WTC11 (cell line): ENCODE measurements at regions not wholly inside any gene's neighbourhood (a gene's known extent, or its start where the extent isn't known, plus 50 kb on each side); places are given as distances from the start of the nearest gene placed in this dataset.

Experiments
- ATAC-seq: fragments of 200-7000 bp; cut with Tn5 transposase; 2 replicates; pipeline ENCODE4 v1.10.0; 2021; ENCODE audit warnings: mild to moderate bottlenecking, moderate library complexity
- CTCF ChIA-PET: fragments of 300-600 bp; sonication (Branson Sonifier 250); formaldehyde crosslinking; loops from one replicate; lab custom pipeline; 2021; ENCODE audit warnings: antibody characterized with exemption; lab: Charles Lee
- POLR2A ChIA-PET: fragments of 350-600 bp; sonication (Branson Sonifier 250); formaldehyde crosslinking; loops from one replicate; lab custom pipeline; 2021; ENCODE audit warnings: antibody characterized with exemption; lab: Charles Lee
- DNase-seq: peaks from one replicate; pipeline ENCODE4 v3.0.0; 2021; ENCODE audit warnings: low spot score
- H3K27ac Mint-ChIP-seq: 2 replicates; pipeline ENCODE4 v1.8.0; 2021; ENCODE audit warnings: mixed read lengths
- H3K27me3 Mint-ChIP-seq: 2 replicates; pipeline ENCODE4 v1.8.0; 2021; ENCODE audit warnings: low read depth, mild to moderate bottlenecking, moderate library complexity, mixed read lengths
- H3K36me3 Mint-ChIP-seq: 2 replicates; pipeline ENCODE4 v1.8.0; 2021; ENCODE audit warnings: mixed read lengths
- H3K4me1 Mint-ChIP-seq: 2 replicates; pipeline ENCODE4 v1.8.0; 2022; ENCODE audit warnings: mixed read lengths
- H3K4me3 Mint-ChIP-seq: 2 replicates; pipeline ENCODE4 v1.8.0; 2021; ENCODE audit warnings: mild to moderate bottlenecking, moderate library complexity, mixed read lengths
- H3K9me3 Mint-ChIP-seq: 2 replicates; pipeline ENCODE4 v1.8.0; 2021; ENCODE audit warnings: mixed read lengths
- CREM ChIP-seq: sonication (generic); formaldehyde crosslinking; IDR thresholded peaks from 2 replicates; pipeline ENCODE4 v1.8.1; 2022; ENCODE audit warnings: mild to moderate bottlenecking, missing genetic modification reagents, moderate library complexity
- EMX1 ChIP-seq: fragments of 250-450 bp; sonication (Bioruptor Pico); IDR thresholded peaks from 2 replicates; pipeline ENCODE4 v1.8.0; 2021; ENCODE audit warnings: mild to moderate bottlenecking
- GRHL2 ChIP-seq: fragments of 250-450 bp; sonication (Bioruptor Pico); IDR thresholded peaks from 2 replicates; pipeline ENCODE4 v1.8.0; 2022; ENCODE audit warnings: mild to moderate bottlenecking, moderate library complexity; ENCODE audit not compliant: insufficient replicate concordance, severe bottlenecking
- MXD4 ChIP-seq: fragments of 250-450 bp; sonication (Bioruptor Pico); IDR thresholded peaks from 2 replicates; pipeline ENCODE4 v1.8.0; 2021; ENCODE audit warnings: mild to moderate bottlenecking, moderate library complexity, borderline replicate concordance
- MYBL2 ChIP-seq: sonication (generic); formaldehyde crosslinking; IDR thresholded peaks from 2 replicates; pipeline ENCODE4 v1.8.1; 2023; ENCODE audit warnings: mild to moderate bottlenecking, moderate library complexity, missing genetic modification reagents
- NFATC4 ChIP-seq: fragments of 250-450 bp; sonication (Bioruptor Pico); IDR thresholded peaks from 2 replicates; pipeline ENCODE4 v1.9.0; 2021; ENCODE audit warnings: mild to moderate bottlenecking
- NR2C2 ChIP-seq: sonication (generic); formaldehyde crosslinking; IDR thresholded peaks from 2 replicates; pipeline ENCODE4 v1.8.0; 2022; ENCODE audit warnings: mild to moderate bottlenecking, missing genetic modification reagents
- PRDM15 ChIP-seq: sonication (generic); formaldehyde crosslinking; IDR thresholded peaks from 2 replicates; pipeline ENCODE4 v1.8.0; 2022; ENCODE audit warnings: missing genetic modification reagents
- RELA ChIP-seq: sonication (generic); formaldehyde crosslinking; IDR thresholded peaks from 2 replicates; pipeline ENCODE4 v1.8.1; 2022; ENCODE audit warnings: missing genetic modification reagents, mild to moderate bottlenecking, borderline replicate concordance
- SP1 ChIP-seq: sonication (generic); formaldehyde crosslinking; conservative IDR thresholded peaks from 2 replicates; pipeline ENCODE4 v1.8.1; 2022; ENCODE audit warnings: missing genetic modification reagents
- TCF7 ChIP-seq: sonication (generic); formaldehyde crosslinking; IDR thresholded peaks from 2 replicates; pipeline ENCODE4 v1.8.0; 2022; ENCODE audit warnings: mild to moderate bottlenecking, low read depth, missing genetic modification reagents, moderate library complexity
- TP53 ChIP-seq: sonication (generic); formaldehyde crosslinking; IDR thresholded peaks from 2 replicates; pipeline ENCODE4 v1.8.1; 2023; ENCODE audit warnings: mild to moderate bottlenecking, missing genetic modification reagents
- ZBTB21 ChIP-seq: sonication (generic); formaldehyde crosslinking; IDR thresholded peaks from 2 replicates; pipeline ENCODE4 v1.8.1; 2023; ENCODE audit warnings: mild to moderate bottlenecking, missing genetic modification reagents, borderline replicate concordance
- ZNF232 ChIP-seq: sonication (generic); formaldehyde crosslinking; IDR thresholded peaks from 2 replicates; pipeline ENCODE4 v1.8.0; 2022; ENCODE audit warnings: mild to moderate bottlenecking, missing genetic modification reagents
- ZNF671 ChIP-seq: fragments of 250-450 bp; sonication (Bioruptor Pico); IDR thresholded peaks from 2 replicates; pipeline ENCODE4 v1.8.0; 2021; ENCODE audit warnings: mild to moderate bottlenecking
- TF ChIP-seq, protein P1 (sequence below): sonication (generic); formaldehyde crosslinking; IDR thresholded peaks from 2 replicates; pipeline ENCODE4 v1.8.0; 2023; ENCODE audit warnings: missing genetic modification reagents
- TF ChIP-seq, protein P2 (sequence below): sonication (generic); formaldehyde crosslinking; IDR thresholded peaks from 2 replicates; pipeline ENCODE4 v1.8.1; 2023; ENCODE audit warnings: mild to moderate bottlenecking, missing genetic modification reagents, borderline replicate concordance
- TF ChIP-seq, protein P3 (sequence below): sonication (generic); formaldehyde crosslinking; IDR thresholded peaks from 2 replicates; pipeline ENCODE4 v1.8.0; 2022; ENCODE audit warnings: mild to moderate bottlenecking, missing genetic modification reagents
- TF ChIP-seq, protein P4 (sequence below): sonication (generic); formaldehyde crosslinking; IDR thresholded peaks from 2 replicates; pipeline ENCODE4 v1.8.0; 2023; ENCODE audit warnings: missing genetic modification reagents, mild to moderate bottlenecking, borderline replicate concordance

- ATAC-seq: no peak
- Mint-ChIP-seq H3K4me3 (no peak overlapping the region), H3K27me3 (no peaks in the 10 kb centered on the region), H3K4me1 (no peaks in the 10 kb centered on the region), H3K27ac (no peak overlapping the region), H3K9me3 (no peaks in the 10 kb centered on the region), H3K36me3 (no peaks in the 10 kb centered on the region)
- no peak for DNase-seq
- no peak for TF ChIP-seq MXD4 (CRISPR knock-in tag)
- TF ChIP-seq SP1 (CRISPR knock-in tag): no peak
- CTCF ChIA-PET: interaction anchor here (1.0 to 1.4 kb wide), 2 partner anchors 224 to 272 kb away, joined by 4 read pairs; no protein-coding TSS in a partner anchor
- POLR2A ChIA-PET: no interaction called here
Observed at GRCh38 chr16:72560617-72561016, 388.7 kb upstream of the PMFBP1 start.

DNA sequence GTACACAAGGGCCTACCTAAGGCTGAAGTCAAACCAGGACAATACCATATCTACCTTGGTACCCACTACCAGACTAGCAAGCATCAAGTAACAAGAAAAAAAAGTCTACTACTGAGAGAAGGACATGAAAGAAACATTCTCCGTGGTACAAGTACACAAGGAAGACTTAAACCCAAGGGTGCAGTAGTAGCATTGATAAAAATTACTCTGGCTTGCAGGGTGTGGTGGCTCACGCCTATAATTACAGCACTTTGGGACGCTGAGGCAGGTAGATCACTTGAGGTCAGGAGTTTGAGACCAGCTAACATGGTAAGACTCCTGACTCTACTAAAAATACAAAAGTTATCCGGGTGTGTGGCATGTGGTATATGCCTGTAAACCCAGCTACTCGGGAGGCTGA, 386.5 kb upstream of the PMFBP1 start:
- Mint-ChIP-seq H3K4me3 (no peak overlapping the region), H3K27me3 (no peaks in the 10 kb centered on the region)
- no peak for DNase-seq
- TF ChIP-seq, protein P1, sequence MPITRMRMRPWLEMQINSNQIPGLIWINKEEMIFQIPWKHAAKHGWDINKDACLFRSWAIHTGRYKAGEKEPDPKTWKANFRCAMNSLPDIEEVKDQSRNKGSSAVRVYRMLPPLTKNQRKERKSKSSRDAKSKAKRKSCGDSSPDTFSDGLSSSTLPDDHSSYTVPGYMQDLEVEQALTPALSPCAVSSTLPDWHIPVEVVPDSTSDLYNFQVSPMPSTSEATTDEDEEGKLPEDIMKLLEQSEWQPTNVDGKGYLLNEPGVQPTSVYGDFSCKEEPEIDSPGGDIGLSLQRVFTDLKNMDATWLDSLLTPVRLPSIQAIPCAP (CRISPR knock-in tag): no peak
- no peak for TF ChIP-seq GRHL2 (CRISPR knock-in tag)
- no peak for TF ChIP-seq PRDM15
- TF ChIP-seq, protein P2, sequence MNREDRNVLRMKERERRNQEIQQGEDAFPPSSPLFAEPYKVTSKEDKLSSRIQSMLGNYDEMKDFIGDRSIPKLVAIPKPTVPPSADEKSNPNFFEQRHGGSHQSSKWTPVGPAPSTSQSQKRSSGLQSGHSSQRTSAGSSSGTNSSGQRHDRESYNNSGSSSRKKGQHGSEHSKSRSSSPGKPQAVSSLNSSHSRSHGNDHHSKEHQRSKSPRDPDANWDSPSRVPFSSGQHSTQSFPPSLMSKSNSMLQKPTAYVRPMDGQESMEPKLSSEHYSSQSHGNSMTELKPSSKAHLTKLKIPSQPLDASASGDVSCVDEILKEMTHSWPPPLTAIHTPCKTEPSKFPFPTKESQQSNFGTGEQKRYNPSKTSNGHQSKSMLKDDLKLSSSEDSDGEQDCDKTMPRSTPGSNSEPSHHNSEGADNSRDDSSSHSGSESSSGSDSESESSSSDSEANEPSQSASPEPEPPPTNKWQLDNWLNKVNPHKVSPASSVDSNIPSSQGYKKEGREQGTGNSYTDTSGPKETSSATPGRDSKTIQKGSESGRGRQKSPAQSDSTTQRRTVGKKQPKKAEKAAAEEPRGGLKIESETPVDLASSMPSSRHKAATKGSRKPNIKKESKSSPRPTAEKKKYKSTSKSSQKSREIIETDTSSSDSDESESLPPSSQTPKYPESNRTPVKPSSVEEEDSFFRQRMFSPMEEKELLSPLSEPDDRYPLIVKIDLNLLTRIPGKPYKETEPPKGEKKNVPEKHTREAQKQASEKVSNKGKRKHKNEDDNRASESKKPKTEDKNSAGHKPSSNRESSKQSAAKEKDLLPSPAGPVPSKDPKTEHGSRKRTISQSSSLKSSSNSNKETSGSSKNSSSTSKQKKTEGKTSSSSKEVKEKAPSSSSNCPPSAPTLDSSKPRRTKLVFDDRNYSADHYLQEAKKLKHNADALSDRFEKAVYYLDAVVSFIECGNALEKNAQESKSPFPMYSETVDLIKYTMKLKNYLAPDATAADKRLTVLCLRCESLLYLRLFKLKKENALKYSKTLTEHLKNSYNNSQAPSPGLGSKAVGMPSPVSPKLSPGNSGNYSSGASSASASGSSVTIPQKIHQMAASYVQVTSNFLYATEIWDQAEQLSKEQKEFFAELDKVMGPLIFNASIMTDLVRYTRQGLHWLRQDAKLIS (CRISPR knock-in tag): no peak
- TF ChIP-seq TP53 (CRISPR knock-in tag): no peak
- TF ChIP-seq ZBTB21 (CRISPR knock-in tag): no peak
- no peak for TF ChIP-seq TCF7 (CRISPR knock-in tag)
- no peak for TF ChIP-seq ZNF671 (CRISPR knock-in tag)
- TF ChIP-seq, all 79 proteins: peak for 0
- Mint-ChIP-seq H3K9me3 (no peaks in the 10 kb centered on the region), H3K4me1 (no peaks in the 10 kb centered on the region), H3K27ac (no peak overlapping the region), H3K36me3 (peaks cover 4% of the 10 kb centered on the region; the same call in 1 of the 2 replicates)
- POLR2A ChIA-PET: interaction anchor here (0.6 kb wide), 1 partner anchor 505 kb away, joined by 3 read pairs; no protein-coding TSS in a partner anchor
- CTCF ChIA-PET: no interaction called here
- no peak for ATAC-seq

DNA sequence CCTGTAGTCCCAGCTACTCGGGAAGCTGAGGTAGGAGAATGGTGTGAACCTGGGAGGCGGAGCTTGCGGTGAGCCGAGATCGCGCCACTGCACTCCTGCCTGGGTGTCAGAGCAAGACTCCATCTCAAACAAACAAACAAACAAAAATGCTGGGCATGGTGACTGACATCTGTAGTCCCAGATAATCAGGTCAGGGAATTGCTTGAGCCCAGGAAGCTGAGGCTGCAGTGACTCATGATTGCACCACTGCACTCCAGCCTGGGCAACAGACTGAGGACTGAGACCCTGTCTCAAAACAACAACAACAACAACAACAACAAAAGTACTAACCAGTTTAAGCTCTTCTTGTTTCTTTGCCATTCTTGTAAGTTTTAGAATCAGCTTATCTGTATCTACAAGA, 383.0 kb upstream of the PMFBP1 start:
- ATAC-seq: no peak
- no peak overlapping the region for H3K4me3 Mint-ChIP-seq
- TF ChIP-seq, protein P3, sequence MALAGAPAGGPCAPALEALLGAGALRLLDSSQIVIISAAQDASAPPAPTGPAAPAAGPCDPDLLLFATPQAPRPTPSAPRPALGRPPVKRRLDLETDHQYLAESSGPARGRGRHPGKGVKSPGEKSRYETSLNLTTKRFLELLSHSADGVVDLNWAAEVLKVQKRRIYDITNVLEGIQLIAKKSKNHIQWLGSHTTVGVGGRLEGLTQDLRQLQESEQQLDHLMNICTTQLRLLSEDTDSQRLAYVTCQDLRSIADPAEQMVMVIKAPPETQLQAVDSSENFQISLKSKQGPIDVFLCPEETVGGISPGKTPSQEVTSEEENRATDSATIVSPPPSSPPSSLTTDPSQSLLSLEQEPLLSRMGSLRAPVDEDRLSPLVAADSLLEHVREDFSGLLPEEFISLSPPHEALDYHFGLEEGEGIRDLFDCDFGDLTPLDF (CRISPR knock-in tag): no peak
- TF ChIP-seq ZNF232 (CRISPR knock-in tag) (no peak), TCF7 (CRISPR knock-in tag) (no peak), MYBL2 (CRISPR knock-in tag) (no peak), RELA (CRISPR knock-in tag) (no peak), TP53 (CRISPR knock-in tag) (no peak), CREM (CRISPR knock-in tag) (no peak), ZBTB21 (CRISPR knock-in tag) (no peak), NFATC4 (CRISPR knock-in tag) (no peak), NR2C2 (CRISPR knock-in tag) (no peak), EMX1 (CRISPR knock-in tag) (no peak)
- TF ChIP-seq, protein P4, sequence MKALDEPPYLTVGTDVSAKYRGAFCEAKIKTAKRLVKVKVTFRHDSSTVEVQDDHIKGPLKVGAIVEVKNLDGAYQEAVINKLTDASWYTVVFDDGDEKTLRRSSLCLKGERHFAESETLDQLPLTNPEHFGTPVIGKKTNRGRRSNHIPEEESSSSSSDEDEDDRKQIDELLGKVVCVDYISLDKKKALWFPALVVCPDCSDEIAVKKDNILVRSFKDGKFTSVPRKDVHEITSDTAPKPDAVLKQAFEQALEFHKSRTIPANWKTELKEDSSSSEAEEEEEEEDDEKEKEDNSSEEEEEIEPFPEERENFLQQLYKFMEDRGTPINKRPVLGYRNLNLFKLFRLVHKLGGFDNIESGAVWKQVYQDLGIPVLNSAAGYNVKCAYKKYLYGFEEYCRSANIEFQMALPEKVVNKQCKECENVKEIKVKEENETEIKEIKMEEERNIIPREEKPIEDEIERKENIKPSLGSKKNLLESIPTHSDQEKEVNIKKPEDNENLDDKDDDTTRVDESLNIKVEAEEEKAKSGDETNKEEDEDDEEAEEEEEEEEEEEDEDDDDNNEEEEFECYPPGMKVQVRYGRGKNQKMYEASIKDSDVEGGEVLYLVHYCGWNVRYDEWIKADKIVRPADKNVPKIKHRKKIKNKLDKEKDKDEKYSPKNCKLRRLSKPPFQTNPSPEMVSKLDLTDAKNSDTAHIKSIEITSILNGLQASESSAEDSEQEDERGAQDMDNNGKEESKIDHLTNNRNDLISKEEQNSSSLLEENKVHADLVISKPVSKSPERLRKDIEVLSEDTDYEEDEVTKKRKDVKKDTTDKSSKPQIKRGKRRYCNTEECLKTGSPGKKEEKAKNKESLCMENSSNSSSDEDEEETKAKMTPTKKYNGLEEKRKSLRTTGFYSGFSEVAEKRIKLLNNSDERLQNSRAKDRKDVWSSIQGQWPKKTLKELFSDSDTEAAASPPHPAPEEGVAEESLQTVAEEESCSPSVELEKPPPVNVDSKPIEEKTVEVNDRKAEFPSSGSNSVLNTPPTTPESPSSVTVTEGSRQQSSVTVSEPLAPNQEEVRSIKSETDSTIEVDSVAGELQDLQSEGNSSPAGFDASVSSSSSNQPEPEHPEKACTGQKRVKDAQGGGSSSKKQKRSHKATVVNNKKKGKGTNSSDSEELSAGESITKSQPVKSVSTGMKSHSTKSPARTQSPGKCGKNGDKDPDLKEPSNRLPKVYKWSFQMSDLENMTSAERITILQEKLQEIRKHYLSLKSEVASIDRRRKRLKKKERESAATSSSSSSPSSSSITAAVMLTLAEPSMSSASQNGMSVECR (CRISPR knock-in tag): no peak

More for the DNA sequence above, 383.0 kb upstream of the PMFBP1 start:
- Mint-ChIP-seq H3K27ac (no peak overlapping the region), H3K4me1 (0 out of 2 replicates have a peak, but pooled peaks cover 3% of the 10 kb centered on the region), H3K9me3 (peaks cover 16% of the 10 kb centered on the region), H3K36me3 (peaks cover 19% of the 10 kb centered on the region), H3K27me3 (no peaks in the 10 kb centered on the region)
- no peak for DNase-seq
- ChIA-PET CTCF (no interaction called here), POLR2A (no interaction called here)
